Mesodermal cell (in vitro differentiated cells): ENCODE measurements at regions not wholly inside any gene's neighbourhood (a gene's known extent, or its start where the extent isn't known, plus 50 kb on each side); places are given as distances from the start of the nearest gene placed in this dataset.

Experiments used
- H3K27ac ChIP-seq: 2 replicates; pipeline ENCODE4 v1.7.0; 2013; ENCODE audit warnings: mild to moderate bottlenecking, low read depth, low read length, moderate library complexity; ENCODE audit not compliant: severe bottlenecking
- H3K36me3 ChIP-seq: 2 replicates; pipeline ENCODE4 v1.7.1; 2013; ENCODE audit warnings: mild to moderate bottlenecking, low read length, moderate library complexity; ENCODE audit not compliant: control insufficient read depth, insufficient read depth
- H3K4me1 ChIP-seq: one replicate; pipeline ENCODE4 v1.7.1; 2013; ENCODE audit warnings: mild to moderate bottlenecking, low read length; ENCODE audit not compliant: insufficient read depth, control insufficient read depth, poor library complexity, severe bottlenecking
- H3K4me3 ChIP-seq: 2 replicates; pipeline ENCODE4 v1.7.0; 2013; ENCODE audit warnings: low read length, control low read depth, mild to moderate bottlenecking; ENCODE audit not compliant: insufficient read depth, poor library complexity, severe bottlenecking; ENCODE audit errors: extremely low read depth
- H3K9me3 ChIP-seq: 2 replicates; pipeline ENCODE4 v1.7.1; 2013; ENCODE audit warnings: mild to moderate bottlenecking, low read length, moderate library complexity; ENCODE audit not compliant: control insufficient read depth
- WGBS, 2 experiments: methylation state at CpG; one replicate each; pipeline ENCODE4 v1.1.5; 2013; ENCODE audit warnings: missing lambda C conversion rate in 2 of 2; ENCODE audit not compliant: insufficient coverage in 2 of 2; 5-methylcytosine and 5-hydroxymethylcytosine counted together

- WGBS, 2 experiments = 77 to 80% methylated on average over 17 of the region's 20 CpGs
- Histone ChIP-seq H3K27ac (no peak overlapping the region), H3K4me3 (no peak overlapping the region), H3K9me3 (peaks cover 79% of the 10 kb centered on the region), H3K4me1 (no peaks in the 10 kb centered on the region), H3K36me3 (no peaks in the 10 kb centered on the region)
Measured at GRCh38 chr22:47386812-47387510, 624.5 kb downstream of the TBC1D22A start.

GRCh38 chr22:47384977-47385376 lies 622.5 kb downstream of the TBC1D22A start:
- Histone ChIP-seq H3K4me1 (no peaks in the 10 kb centered on the region), H3K9me3 (peaks cover 80% of the 10 kb centered on the region), H3K36me3 (no peaks in the 10 kb centered on the region), H3K4me3 (no peak overlapping the region), H3K27ac (no peak overlapping the region)
- 69 to 83% methylated on average over 5 to 7 of the region's 8 CpGs for WGBS, 2 experiments

- Histone ChIP-seq H3K4me1 (no peaks in the 10 kb centered on the region), H3K36me3 (no peaks in the 10 kb centered on the region), H3K4me3 (no peak overlapping the region), H3K27ac (no peak overlapping the region), H3K9me3 (peaks cover 77% of the 10 kb centered on the region)
- WGBS, 2 experiments = 69 to 82% methylated on average over 7 of the region's 7 CpGs
Measured at GRCh38 chr22:47382164-47382890, 619.9 kb downstream of the TBC1D22A start.

- Histone ChIP-seq H3K4me3 (no peak overlapping the region), H3K4me1 (no peaks in the 10 kb centered on the region), H3K27ac (no peak overlapping the region), H3K9me3 (peaks cover 77% of the 10 kb centered on the region), H3K36me3 (no peaks in the 10 kb centered on the region)
- WGBS, 2 experiments = 71 to 79% methylated on average over 3 to 6 of the region's 14 CpGs
Measured at GRCh38 chr22:47381240-47381639, 618.8 kb downstream of the TBC1D22A start.

GRCh38 chr22:47380692-47381091 lies 618.2 kb downstream of the TBC1D22A start:
- Histone ChIP-seq H3K9me3 (peaks cover 77% of the 10 kb centered on the region), H3K4me1 (no peaks in the 10 kb centered on the region), H3K27ac (no peak overlapping the region), H3K4me3 (no peak overlapping the region), H3K36me3 (no peaks in the 10 kb centered on the region)
- 68 to 78% methylated on average over 5 of the region's 5 CpGs for WGBS, 2 experiments

GRCh38 chr22:47379037-47379436 lies 616.6 kb downstream of the TBC1D22A start:
- no peak overlapping the region for H3K4me3 ChIP-seq
- no peaks in the 10 kb centered on the region for H3K36me3 ChIP-seq
- no peak overlapping the region for H3K27ac ChIP-seq
- 95 to 98% methylated on average over 6 to 11 of the region's 37 CpGs for WGBS, 2 experiments
- H3K9me3 ChIP-seq = peaks cover 77% of the 10 kb centered on the region
- H3K4me1 ChIP-seq = no peaks in the 10 kb centered on the region

GRCh38 chr22:47377926-47378560 lies 615.6 kb downstream of the TBC1D22A start:
- peaks cover 77% of the 10 kb centered on the region for H3K9me3 ChIP-seq
- no peaks in the 10 kb centered on the region for H3K4me1 ChIP-seq
- no peak overlapping the region for H3K27ac ChIP-seq
- no peak overlapping the region for H3K4me3 ChIP-seq
- no peaks in the 10 kb centered on the region for H3K36me3 ChIP-seq
- 76% methylated on average over 2 of the region's 5 CpGs; no CpG with 5 or more reads in 1 of the 2 experiments for WGBS, 2 experiments

- no peak overlapping the region for H3K4me3 ChIP-seq
- WGBS, 2 experiments = 62 to 73% methylated on average over 4 to 7 of the region's 11 CpGs
Measured at GRCh38 chr22:47376901-47377505, 614.6 kb downstream of the TBC1D22A start.

GRCh38 chr22:47376322-47376700 lies 613.9 kb downstream of the TBC1D22A start:
- WGBS, 2 experiments = 78 to 92% methylated on average over 7 of the region's 7 CpGs
- H3K27ac ChIP-seq = no peak overlapping the region
- H3K4me1 ChIP-seq = no peaks in the 10 kb centered on the region
- H3K36me3 ChIP-seq = no peaks in the 10 kb centered on the region
- H3K9me3 ChIP-seq = peaks cover 84% of the 10 kb centered on the region
- no peak overlapping the region for H3K4me3 ChIP-seq

More at GRCh38 chr22:47376901-47377505, 614.6 kb downstream of the TBC1D22A start:
- Histone ChIP-seq H3K27ac (no peak overlapping the region), H3K36me3 (no peaks in the 10 kb centered on the region), H3K4me1 (no peaks in the 10 kb centered on the region), H3K9me3 (peaks cover 84% of the 10 kb centered on the region)

- Histone ChIP-seq H3K36me3 (no peaks in the 10 kb centered on the region), H3K9me3 (peaks cover 88% of the 10 kb centered on the region), H3K4me3 (no peak overlapping the region), H3K27ac (no peak overlapping the region), H3K4me1 (no peaks in the 10 kb centered on the region)
- 76 to 84% methylated on average over 13 to 17 of the region's 25 CpGs for WGBS, 2 experiments
Measured at GRCh38 chr22:47375621-47376321, 613.3 kb downstream of the TBC1D22A start.
